ENCODE measurements at regions not wholly inside any gene's neighbourhood (a gene's known extent, or its start where the extent isn't known, plus 50 kb on each side); places are given as distances from the start of the nearest gene placed in this dataset.

- H3K27ac Mint-ChIP-seq: no peak overlapping the region
- no peak overlapping the region for H3K4me3 Mint-ChIP-seq
- H3K36me3 Mint-ChIP-seq: no peaks in the 10 kb centered on the region
- no peaks in the 10 kb centered on the region for H3K27me3 Mint-ChIP-seq
- no peaks in the 10 kb centered on the region for H3K9me3 Mint-ChIP-seq
- H3K4me1 Mint-ChIP-seq: no peaks in the 10 kb centered on the region
Observed at GRCh38 chr20:60869625-60870024, 382.4 kb upstream of the CDH4 start.

- Mint-ChIP-seq H3K27me3 (no peaks in the 10 kb centered on the region), H3K4me3 (no peak overlapping the region), H3K9me3 (no peaks in the 10 kb centered on the region), H3K4me1 (no peaks in the 10 kb centered on the region), H3K27ac (no peak overlapping the region), H3K36me3 (no peaks in the 10 kb centered on the region)
Observed at GRCh38 chr20:60870040-60870439, 382.0 kb upstream of the CDH4 start.

GRCh38 chr20:60872224-60872623 is 379.8 kb upstream of the CDH4 start:
- H3K27me3 Mint-ChIP-seq: no peaks in the 10 kb centered on the region
- H3K36me3 Mint-ChIP-seq: no peaks in the 10 kb centered on the region
- no peak overlapping the region for H3K4me3 Mint-ChIP-seq
- H3K9me3 Mint-ChIP-seq: no peaks in the 10 kb centered on the region
- H3K27ac Mint-ChIP-seq: no peak overlapping the region
- no peaks in the 10 kb centered on the region for H3K4me1 Mint-ChIP-seq

- Mint-ChIP-seq H3K27ac (no peak overlapping the region), H3K4me3 (no peak overlapping the region), H3K9me3 (no peaks in the 10 kb centered on the region), H3K27me3 (no peaks in the 10 kb centered on the region), H3K4me1 (no peaks in the 10 kb centered on the region), H3K36me3 (no peaks in the 10 kb centered on the region)
Observed at GRCh38 chr20:60877071-60877857, 374.8 kb upstream of the CDH4 start.

- Mint-ChIP-seq H3K4me3 (no peak overlapping the region), H3K4me1 (no peaks in the 10 kb centered on the region), H3K36me3 (no peaks in the 10 kb centered on the region), H3K27me3 (no peaks in the 10 kb centered on the region), H3K27ac (no peak overlapping the region), H3K9me3 (no peaks in the 10 kb centered on the region)
Observed at GRCh38 chr20:60882836-60883235, 369.2 kb upstream of the CDH4 start.

GRCh38 chr20:60883496-60883895 is 368.6 kb upstream of the CDH4 start:
- Mint-ChIP-seq H3K27me3 (no peaks in the 10 kb centered on the region), H3K9me3 (no peaks in the 10 kb centered on the region), H3K27ac (no peak overlapping the region), H3K4me1 (no peaks in the 10 kb centered on the region), H3K36me3 (no peaks in the 10 kb centered on the region), H3K4me3 (no peak overlapping the region)

GRCh38 chr20:60884277-60884676 is 367.8 kb upstream of the CDH4 start:
- Mint-ChIP-seq H3K27me3 (no peaks in the 10 kb centered on the region), H3K9me3 (no peaks in the 10 kb centered on the region)

GRCh38 chr20:60888771-60889170 is 363.3 kb upstream of the CDH4 start:
- H3K36me3 Mint-ChIP-seq: no peaks in the 10 kb centered on the region
- H3K27me3 Mint-ChIP-seq: no peaks in the 10 kb centered on the region
- H3K9me3 Mint-ChIP-seq: no peaks in the 10 kb centered on the region
- H3K4me3 Mint-ChIP-seq: no peak overlapping the region
- no peaks in the 10 kb centered on the region for H3K4me1 Mint-ChIP-seq
- no peak overlapping the region for H3K27ac Mint-ChIP-seq

More at GRCh38 chr20:60884277-60884676, 367.8 kb upstream of the CDH4 start:
- H3K4me3 Mint-ChIP-seq: no peak overlapping the region
- H3K4me1 Mint-ChIP-seq: no peaks in the 10 kb centered on the region
- no peak overlapping the region for H3K27ac Mint-ChIP-seq
- no peaks in the 10 kb centered on the region for H3K36me3 Mint-ChIP-seq

- Mint-ChIP-seq H3K27ac (no peak overlapping the region), H3K4me3 (no peak overlapping the region), H3K27me3 (no peaks in the 10 kb centered on the region), H3K4me1 (no peaks in the 10 kb centered on the region), H3K36me3 (no peaks in the 10 kb centered on the region), H3K9me3 (no peaks in the 10 kb centered on the region)
Observed at GRCh38 chr20:60892095-60892813, 359.8 kb upstream of the CDH4 start.

- no peak overlapping the region for H3K4me3 Mint-ChIP-seq
- H3K27ac Mint-ChIP-seq: no peak overlapping the region
- H3K9me3 Mint-ChIP-seq: no peaks in the 10 kb centered on the region
- H3K4me1 Mint-ChIP-seq: no peaks in the 10 kb centered on the region
- H3K27me3 Mint-ChIP-seq: no peaks in the 10 kb centered on the region
- no peaks in the 10 kb centered on the region for H3K36me3 Mint-ChIP-seq
Observed at GRCh38 chr20:60894091-60894490, 358.0 kb upstream of the CDH4 start.

- no peaks in the 10 kb centered on the region for H3K36me3 Mint-ChIP-seq
- H3K27me3 Mint-ChIP-seq: no peaks in the 10 kb centered on the region
- no peak overlapping the region for H3K4me3 Mint-ChIP-seq
- no peak overlapping the region for H3K27ac Mint-ChIP-seq
- no peaks in the 10 kb centered on the region for H3K9me3 Mint-ChIP-seq
- H3K4me1 Mint-ChIP-seq: no peaks in the 10 kb centered on the region
Observed at GRCh38 chr20:60895363-60896079, 356.5 kb upstream of the CDH4 start.

- Mint-ChIP-seq H3K4me3 (no peak overlapping the region), H3K27ac (no peak overlapping the region), H3K4me1 (no peaks in the 10 kb centered on the region), H3K36me3 (no peaks in the 10 kb centered on the region), H3K27me3 (no peaks in the 10 kb centered on the region), H3K9me3 (peaks cover 4% of the 10 kb centered on the region)
Observed at GRCh38 chr20:60897976-60898375, 354.1 kb upstream of the CDH4 start.

- H3K9me3 Mint-ChIP-seq: peaks cover 4% of the 10 kb centered on the region
- no peaks in the 10 kb centered on the region for H3K27me3 Mint-ChIP-seq
- no peak overlapping the region for H3K27ac Mint-ChIP-seq
- no peaks in the 10 kb centered on the region for H3K4me1 Mint-ChIP-seq
- no peaks in the 10 kb centered on the region for H3K36me3 Mint-ChIP-seq
- H3K4me3 Mint-ChIP-seq: no peak overlapping the region
Observed at GRCh38 chr20:60899320-60899719, 352.7 kb upstream of the CDH4 start.

GRCh38 chr20:60900618-60901017 is 351.4 kb upstream of the CDH4 start:
- no peaks in the 10 kb centered on the region for H3K27me3 Mint-ChIP-seq
- H3K36me3 Mint-ChIP-seq: no peaks in the 10 kb centered on the region
- no peak overlapping the region for H3K4me3 Mint-ChIP-seq
- H3K4me1 Mint-ChIP-seq: no peaks in the 10 kb centered on the region
- peaks cover 4% of the 10 kb centered on the region for H3K9me3 Mint-ChIP-seq
- no peak overlapping the region for H3K27ac Mint-ChIP-seq

GRCh38 chr20:60901831-60902230 is 350.2 kb upstream of the CDH4 start:
- H3K4me1 Mint-ChIP-seq: no peaks in the 10 kb centered on the region

More at GRCh38 chr20:60901831-60902230, 350.2 kb upstream of the CDH4 start:
- H3K9me3 Mint-ChIP-seq: peaks cover 4% of the 10 kb centered on the region
- no peak overlapping the region for H3K4me3 Mint-ChIP-seq
- no peaks in the 10 kb centered on the region for H3K27me3 Mint-ChIP-seq
- no peak overlapping the region for H3K27ac Mint-ChIP-seq
- no peaks in the 10 kb centered on the region for H3K36me3 Mint-ChIP-seq
